Inflammatory macrophage treated with lipopolysaccharide for 4 hours (primary cell): ENCODE measurements at regions not wholly inside any gene's neighbourhood (a gene's known extent, or its start where the extent isn't known, plus 50 kb on each side); places are given as distances from the start of the nearest gene placed in this dataset.

Source experiments
- DNase-seq: peaks from one replicate; pipeline ENCODE4 v3.0.0-alpha.2; 2020

GRCh38 chr17:12388226-12388625, 277.5 kb upstream of the MYOCD start:
- no peak for DNase-seq

- no peak for DNase-seq
Measured at GRCh38 chr17:12389421-12389820, 276.3 kb upstream of the MYOCD start.

DNA sequence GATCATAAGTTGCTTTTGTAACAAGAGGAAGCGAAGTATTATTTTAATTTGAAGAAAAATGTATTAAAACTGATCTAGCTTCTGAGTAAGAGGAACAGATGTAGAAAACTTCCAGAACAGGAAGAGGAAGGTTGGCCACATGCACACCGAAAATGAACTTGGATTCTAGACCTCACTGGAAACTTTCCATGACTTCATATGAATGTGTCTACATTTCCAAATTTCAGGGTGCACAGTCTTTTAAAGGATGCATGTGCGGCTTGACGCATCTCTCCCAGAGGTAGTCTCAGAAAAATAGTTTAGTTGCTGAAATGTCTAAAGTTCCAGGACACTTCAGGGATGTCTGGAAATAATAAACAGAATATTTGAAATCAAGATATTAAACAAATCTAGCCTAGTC, 275.1 kb upstream of the MYOCD start:
- DNase-seq, result no peak

- DNase-seq, result no peak
Measured at GRCh38 chr17:12391468-12391867, 274.2 kb upstream of the MYOCD start.

DNA sequence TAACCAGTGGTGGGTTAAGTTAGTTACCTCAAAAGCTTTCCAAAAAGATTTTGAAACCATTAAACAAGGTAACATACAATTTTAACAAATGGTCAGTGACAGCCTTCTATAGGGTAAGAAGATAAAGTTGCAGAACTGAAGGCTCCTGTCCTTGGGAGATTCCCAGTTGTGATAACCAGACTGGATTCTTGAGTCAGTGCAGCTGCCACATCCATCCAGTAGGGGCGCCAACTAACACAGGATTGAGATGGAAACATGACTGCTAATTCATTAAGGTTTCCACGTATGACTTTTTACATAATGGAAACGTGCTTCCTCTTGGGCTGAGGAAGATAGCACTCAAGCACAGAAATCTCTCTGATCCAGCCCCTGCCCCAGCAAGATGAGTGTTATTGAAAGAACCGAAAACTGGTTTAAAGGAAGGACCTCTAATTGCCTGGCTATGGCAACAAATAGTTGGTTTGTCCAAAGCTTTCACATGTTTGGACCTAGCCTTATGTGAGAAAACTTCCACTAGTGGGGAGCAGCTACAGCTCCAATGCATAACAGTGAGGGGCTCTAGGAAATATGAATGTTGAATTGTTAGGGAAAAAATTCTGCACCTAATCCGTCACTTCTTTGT, 269.8 kb upstream of the MYOCD start:
- no peak for DNase-seq

- DNase-seq, result no peak
Measured at GRCh38 chr17:12398441-12399051, 267.1 kb upstream of the MYOCD start.

DNA sequence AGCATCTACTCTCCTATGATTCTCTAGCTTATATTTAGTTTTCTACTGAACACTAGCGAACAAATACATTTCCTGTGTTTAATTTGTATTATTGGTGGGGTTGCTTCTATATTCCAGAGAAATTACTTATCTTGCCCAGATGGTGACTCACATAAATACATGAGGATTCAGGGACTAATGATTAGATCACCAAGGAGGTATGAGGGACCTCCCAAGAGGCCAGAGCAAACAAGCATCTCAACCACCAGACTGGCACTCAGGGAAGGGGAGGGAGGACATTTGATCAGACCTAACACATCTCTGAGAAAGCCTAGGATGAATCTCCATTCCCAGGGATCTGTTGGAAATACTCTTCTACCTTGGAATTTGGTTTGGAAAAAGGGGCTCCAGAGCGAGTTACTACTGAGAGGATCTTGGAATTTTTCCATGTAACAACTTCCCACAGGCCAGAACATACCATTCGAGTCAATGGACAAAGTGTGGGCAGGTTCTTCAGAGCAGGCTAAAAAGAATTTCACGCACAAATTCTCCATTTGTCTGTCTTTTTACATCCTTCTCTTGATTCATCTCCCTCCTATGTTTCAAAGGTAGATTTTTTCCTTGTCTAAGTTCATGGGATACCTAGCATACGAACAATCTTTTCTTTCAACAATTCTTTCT, 262.6 kb upstream of the MYOCD start:
- no peak for DNase-seq

GRCh38 chr17:12403881-12404398, 261.8 kb upstream of the MYOCD start:
- DNase-seq, result no peak

GRCh38 chr17:12406623-12407215, 259.0 kb upstream of the MYOCD start:
- no peak for DNase-seq

- DNase-seq, result no peak
Measured at GRCh38 chr17:12407495-12408252, 258.0 kb upstream of the MYOCD start.

DNA sequence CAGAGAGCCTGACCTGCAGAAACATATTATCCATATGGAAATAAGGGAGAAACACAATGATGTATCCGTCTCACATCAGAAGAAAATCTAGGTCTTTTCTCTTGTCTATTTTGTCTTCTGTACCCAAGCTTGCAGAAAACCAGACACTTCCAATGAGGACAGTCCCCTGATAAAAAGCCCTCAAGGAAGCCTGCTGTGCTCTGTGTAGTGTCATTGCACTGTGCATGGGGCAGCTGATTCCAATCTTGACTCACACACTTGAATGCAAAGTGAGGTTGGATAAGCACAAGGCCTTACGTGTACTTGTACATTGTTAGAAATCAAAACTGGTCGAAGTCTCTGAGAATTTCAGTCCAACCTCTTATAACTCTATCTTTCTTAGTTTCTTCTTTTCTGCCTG, 256.6 kb upstream of the MYOCD start:
- no peak for DNase-seq

DNA sequence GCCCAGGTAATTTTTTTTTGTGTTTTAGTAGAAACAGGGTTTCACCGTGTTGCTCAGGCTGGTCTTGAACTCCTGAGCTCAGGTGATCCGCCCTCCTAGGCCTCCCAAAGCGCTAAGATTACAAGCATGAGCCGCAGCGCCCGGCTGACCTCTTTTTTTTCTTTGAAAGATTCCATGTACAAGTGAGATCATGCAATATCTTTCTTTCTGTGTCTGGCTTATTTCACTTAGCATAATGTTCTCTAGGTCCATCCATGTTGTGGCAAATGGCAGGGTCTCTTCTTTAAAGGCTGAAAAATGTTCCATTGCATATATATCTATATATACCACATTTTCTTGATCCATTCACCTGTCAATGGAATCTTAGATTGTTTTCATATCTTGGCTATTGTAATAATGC, 255.0 kb upstream of the MYOCD start:
- no peak for DNase-seq

- no peak for DNase-seq
Measured at GRCh38 chr17:12415031-12415430, 250.7 kb upstream of the MYOCD start.

- DNase-seq, result no peak
Measured at GRCh38 chr17:12421077-12421476, 244.6 kb upstream of the MYOCD start.

DNA sequence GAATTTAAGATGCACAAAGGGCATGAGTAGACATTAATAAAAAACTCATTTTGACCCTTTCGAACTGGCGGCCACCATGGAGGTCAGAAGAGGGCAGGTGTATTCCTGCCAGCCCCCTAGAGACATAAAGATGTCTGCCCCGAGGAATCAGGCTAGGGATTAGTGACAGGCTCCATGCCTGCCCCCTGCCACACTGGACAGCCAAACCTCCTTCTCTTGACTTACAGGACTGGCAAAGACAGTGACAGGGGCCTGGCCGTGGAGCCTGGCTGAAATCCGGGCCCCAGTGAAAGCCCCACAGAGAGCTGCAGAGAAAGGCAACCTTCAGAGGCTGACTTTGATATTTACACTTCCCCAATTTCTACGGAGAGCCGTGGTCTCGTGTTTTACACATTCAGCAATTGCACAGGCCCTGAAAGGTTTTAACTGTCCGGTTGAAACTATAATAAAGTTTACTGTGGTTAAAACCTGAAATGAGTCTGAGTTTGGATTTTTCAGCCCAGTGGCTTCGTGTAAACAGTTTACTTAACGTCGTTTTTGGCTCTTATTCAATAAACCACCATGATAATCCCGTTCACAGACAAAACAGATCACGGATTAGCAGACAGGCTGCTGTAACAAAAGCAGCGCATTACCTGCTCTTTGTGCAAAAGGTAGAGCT, 243.9 kb upstream of the MYOCD start:
- no peak for DNase-seq

DNA sequence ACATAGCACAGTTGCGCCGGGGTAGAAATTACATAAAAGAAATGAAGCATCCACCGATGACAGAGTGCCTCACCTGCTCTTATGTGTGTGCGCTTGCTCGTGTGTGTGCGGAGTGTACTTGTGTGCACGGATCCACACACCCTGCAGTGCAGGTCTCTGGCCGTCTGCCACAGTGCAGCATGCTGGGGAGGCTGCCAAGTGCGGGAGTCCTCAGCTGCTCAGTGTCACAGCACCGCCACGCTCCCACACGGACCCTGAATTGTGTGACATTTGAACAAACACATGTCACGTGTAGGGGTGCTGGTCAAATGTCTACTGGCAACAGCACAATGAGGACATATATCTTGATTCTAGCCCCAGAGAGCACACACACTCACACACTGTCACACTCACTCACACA, 243.0 kb upstream of the MYOCD start:
- no peak for DNase-seq

GRCh38 chr17:12423337-12423736, 242.4 kb upstream of the MYOCD start:
- no peak for DNase-seq

DNA sequence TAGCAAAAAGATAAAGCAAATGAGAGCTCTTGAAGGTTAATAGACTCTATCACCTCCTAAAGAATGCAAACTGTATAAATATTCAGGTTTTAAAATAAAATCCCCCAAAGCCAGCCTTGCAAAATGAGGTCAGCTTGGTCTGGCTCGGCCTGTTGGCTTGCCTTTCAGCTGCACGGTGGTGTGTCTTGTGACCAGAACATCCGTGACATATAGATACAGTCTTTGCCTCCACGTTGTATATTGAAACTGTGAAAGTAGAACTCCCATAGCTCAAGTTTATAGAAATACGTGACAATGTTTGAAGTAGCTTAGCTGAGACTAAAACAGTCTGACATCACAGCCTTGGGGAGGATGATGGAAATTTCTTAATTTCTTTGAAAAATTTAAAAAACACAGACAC, 236.6 kb upstream of the MYOCD start:
- DNase-seq, result no peak

DNA sequence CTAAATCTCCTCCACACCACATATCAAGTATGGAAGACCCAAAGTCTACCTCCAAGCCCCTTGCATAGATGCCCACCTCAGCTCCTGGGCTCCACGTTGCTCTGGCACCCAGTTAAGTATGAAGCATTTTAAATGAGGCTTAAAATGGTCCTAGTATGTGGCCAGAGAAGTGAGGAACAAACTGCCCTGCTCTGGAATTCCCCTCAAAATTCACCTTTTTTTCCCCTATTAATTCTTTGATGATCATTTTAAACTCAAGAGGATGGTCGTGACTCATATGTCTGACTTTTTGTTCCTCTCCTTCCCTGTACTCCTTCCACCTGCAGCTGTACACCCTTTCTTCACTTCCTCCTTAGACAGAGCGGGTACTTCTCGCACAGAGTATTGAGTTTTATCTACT, 234.5 kb upstream of the MYOCD start:
- no peak for DNase-seq

- no peak for DNase-seq
Measured at GRCh38 chr17:12438212-12438611, 227.5 kb upstream of the MYOCD start.

- no peak for DNase-seq
Measured at GRCh38 chr17:12438813-12439586, 226.7 kb upstream of the MYOCD start.

DNA sequence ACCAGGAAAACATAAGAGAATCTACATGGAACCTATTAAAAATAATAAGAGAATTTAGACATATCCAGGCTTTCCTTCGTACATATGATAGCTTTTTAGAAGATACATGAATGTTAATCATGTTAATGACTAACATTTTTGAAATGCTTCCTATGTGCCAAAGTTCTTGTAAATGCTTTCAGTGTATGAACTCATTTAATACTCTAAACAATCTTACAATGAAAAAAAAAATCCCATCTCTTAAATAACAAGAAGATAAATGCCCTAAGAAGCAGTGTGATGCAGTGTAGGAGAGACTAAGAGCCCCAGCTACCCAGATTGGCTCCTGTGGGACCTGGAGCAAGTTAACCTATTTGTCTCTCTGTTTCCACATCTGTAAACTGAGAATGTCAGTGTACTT, 220.4 kb upstream of the MYOCD start:
- no peak for DNase-seq
